Ovary (tissue), 3 donors: ENCODE measurements at regions not wholly inside any gene's neighbourhood (a gene's known extent, or its start where the extent isn't known, plus 50 kb on each side); places are given as distances from the start of the nearest gene placed in this dataset.

Experiments
- EP300 ChIP-seq: sonication (generic); formaldehyde crosslinking; IDR thresholded peaks from one replicate; pipeline ENCODE4 v1.6.1; 2017; ENCODE audit warnings: antibody characterized with exemption
- POLR2A ChIP-seq: fragments of 450-650 bp; IDR thresholded peaks from one replicate; pipeline ENCODE4 v1.6.1; 2017; ENCODE audit warnings: antibody characterized with exemption, mild to moderate bottlenecking, moderate library complexity
- TF ChIP-seq, protein P1 (sequence below), 3 donors: fragments of 450-650 bp in 2 of 3; fragments of 200-600 bp in 1 of 3; IDR thresholded peaks; one replicate each; pipeline versions ENCODE4 v1.5.1 to v1.8.0; 2016 to 2022; ENCODE audit warnings: antibody characterized with exemption in 3 of 3, mild to moderate bottlenecking in 1 of 3
- donor health status: DM: no; HTN: no; CAD: no.

DNA sequence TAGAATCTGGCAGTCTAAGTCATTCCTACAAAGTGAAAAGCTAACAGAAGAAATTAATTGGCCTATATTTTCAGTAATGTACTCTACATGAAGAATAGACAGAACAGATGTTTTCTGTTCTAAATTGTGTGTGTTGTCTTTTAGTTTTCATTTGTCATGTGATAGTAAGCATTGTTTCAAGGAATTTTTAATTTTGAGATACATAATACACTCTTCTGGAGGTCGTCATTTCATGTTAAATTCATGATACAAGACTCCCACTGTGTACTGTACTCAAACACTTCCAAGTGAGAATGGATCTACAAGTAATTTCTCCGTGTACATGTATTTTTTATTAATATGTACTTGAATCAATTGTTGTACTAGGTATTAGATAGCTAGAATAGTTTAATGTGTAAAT, 1522.9 kb downstream of the MAT2B start:
- TF ChIP-seq, protein P1, sequence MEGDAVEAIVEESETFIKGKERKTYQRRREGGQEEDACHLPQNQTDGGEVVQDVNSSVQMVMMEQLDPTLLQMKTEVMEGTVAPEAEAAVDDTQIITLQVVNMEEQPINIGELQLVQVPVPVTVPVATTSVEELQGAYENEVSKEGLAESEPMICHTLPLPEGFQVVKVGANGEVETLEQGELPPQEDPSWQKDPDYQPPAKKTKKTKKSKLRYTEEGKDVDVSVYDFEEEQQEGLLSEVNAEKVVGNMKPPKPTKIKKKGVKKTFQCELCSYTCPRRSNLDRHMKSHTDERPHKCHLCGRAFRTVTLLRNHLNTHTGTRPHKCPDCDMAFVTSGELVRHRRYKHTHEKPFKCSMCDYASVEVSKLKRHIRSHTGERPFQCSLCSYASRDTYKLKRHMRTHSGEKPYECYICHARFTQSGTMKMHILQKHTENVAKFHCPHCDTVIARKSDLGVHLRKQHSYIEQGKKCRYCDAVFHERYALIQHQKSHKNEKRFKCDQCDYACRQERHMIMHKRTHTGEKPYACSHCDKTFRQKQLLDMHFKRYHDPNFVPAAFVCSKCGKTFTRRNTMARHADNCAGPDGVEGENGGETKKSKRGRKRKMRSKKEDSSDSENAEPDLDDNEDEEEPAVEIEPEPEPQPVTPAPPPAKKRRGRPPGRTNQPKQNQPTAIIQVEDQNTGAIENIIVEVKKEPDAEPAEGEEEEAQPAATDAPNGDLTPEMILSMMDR (IDR thresholded peaks at IDR 0.05) = no peak
- TF ChIP-seq POLR2A (no peak), EP300 (no peak)
